SK-N-SH (cell line): ENCODE measurements at regions not wholly inside any gene's neighbourhood (a gene's known extent, or its start where the extent isn't known, plus 50 kb on each side); places are given as distances from the start of the nearest gene placed in this dataset.
A peak's percentile ranks its signal among the peaks of the same experiment; 100 is the strongest.

ENCODE experiments used
- CTCF ChIA-PET: fragments of 300-600, 350-600 bp; formaldehyde crosslinking; extraction: SDS; loops from one replicate; lab custom pipeline; 2021; lab: Yijun Ruan, JAX
- POLR2A ChIA-PET: fragments of 350-600 bp; sonication (Branson Sonifier 250); formaldehyde crosslinking; extraction: SDS; loops from one replicate; lab custom pipeline; 2020; ENCODE audit warnings: antibody characterized with exemption, inconsistent platforms; lab: Yijun Ruan, JAX
- DNase-seq: peaks from one replicate; pipeline ENCODE4 v3.0.0; 2012
- H2AFZ ChIP-seq: fragments of 200-600 bp; sonication (generic); 2 replicates; pipeline ENCODE4 v1.8.1; 2016; ENCODE audit warnings: antibody characterized with exemption, mild to moderate bottlenecking, low read depth
- H3F3A ChIP-seq: fragments of 200-600 bp; sonication (generic); replicated peaks from 2 replicates; pipeline ENCODE3; 2016; ENCODE audit warnings: antibody characterized with exemption, mild to moderate bottlenecking; ENCODE audit not compliant: insufficient read depth
- H3K27ac ChIP-seq, 2 experiments: fragments of 200-500 bp in 1 of 2; fragments of 200-600 bp in 1 of 2; sonication (Bioruptor generic) in 1 of 2; sonication (generic), shearing (Covaris generic) in 1 of 2; 2 replicates each; pipeline versions ENCODE4 v1.5.1 to v1.6.1; 2014 to 2016; ENCODE audit warnings: low read depth in 2 of 2, inconsistent platforms in 1 of 2, low read length in 1 of 2, mild to moderate bottlenecking in 1 of 2, mixed read lengths in 1 of 2
- H3K27me3 ChIP-seq: fragments of 200-600 bp; sonication (generic), shearing (Covaris generic); 2 replicates; pipeline ENCODE4 v1.6.1; 2016; ENCODE audit warnings: mixed run types; ENCODE audit not compliant: insufficient read depth
- H3K36me3 ChIP-seq, 2 experiments: fragments of 200-500 bp in 1 of 2; fragments of 200-600 bp in 1 of 2; sonication (Bioruptor generic) in 1 of 2; sonication (generic) in 1 of 2; replicated peaks in 1 of 2; 2 replicates each; pipeline versions ENCODE3 to v1.5.1; 2014 to 2016; ENCODE audit warnings: low read length in 1 of 2, mild to moderate bottlenecking in 1 of 2; ENCODE audit not compliant: insufficient read depth in 2 of 2, control insufficient read depth in 1 of 2
- H3K4me1 ChIP-seq, 2 experiments: fragments of 200-500 bp in 1 of 2; fragments of 200-600 bp in 1 of 2; sonication (Bioruptor generic) in 1 of 2; sonication (generic), shearing (Covaris generic) in 1 of 2; 2 replicates each; pipeline versions ENCODE4 v1.5.1 to v1.6.1; 2014 to 2016; ENCODE audit warnings: low read depth in 1 of 2, low read length in 1 of 2, mixed run types in 1 of 2; ENCODE audit not compliant: insufficient read depth in 2 of 2, control insufficient read depth in 1 of 2
- H3K4me2 ChIP-seq: fragments of 200-600 bp; sonication (generic), shearing (Covaris generic); 2 replicates; pipeline ENCODE4 v1.6.1; 2017; ENCODE audit warnings: mixed run types
- H3K4me3 ChIP-seq, 2 experiments: fragments of 200-500 bp in 1 of 2; fragments of 200-600 bp in 1 of 2; sonication (Bioruptor generic) in 1 of 2; sonication (generic), shearing (Covaris generic) in 1 of 2; 2 replicates each; pipeline versions ENCODE4 v1.5.1 to v1.8.1; 2014 to 2016; ENCODE audit warnings: low read depth in 2 of 2, inconsistent platforms in 1 of 2, low read length in 1 of 2, mild to moderate bottlenecking in 1 of 2, mixed read lengths in 1 of 2, moderate library complexity in 1 of 2
- H3K79me2 ChIP-seq: fragments of 200-600 bp; sonication (generic); 2 replicates; pipeline ENCODE4 v1.8.1; 2017; ENCODE audit warnings: mild to moderate bottlenecking; ENCODE audit not compliant: insufficient read depth
- H3K9ac ChIP-seq: fragments of 200-600 bp; sonication (generic); 2 replicates; pipeline ENCODE4 v1.6.1; 2017; ENCODE audit warnings: mixed run types
- H3K9me2 ChIP-seq: fragments of 200-600 bp; sonication (generic); 2 replicates; pipeline ENCODE4 v1.6.1; 2017; ENCODE audit warnings: mixed run types
- H3K9me3 ChIP-seq: fragments of 200-600 bp; sonication (generic); 2 replicates; pipeline ENCODE4 v1.6.1; 2017; ENCODE audit warnings: mixed run types, mild to moderate bottlenecking, moderate library complexity
- H4K20me1 ChIP-seq: fragments of 200-600 bp; sonication (generic); 2 replicates; pipeline ENCODE4 v1.6.1; 2017; ENCODE audit warnings: mild to moderate bottlenecking, mixed run types; ENCODE audit not compliant: insufficient read depth
- CHD2 ChIP-seq: fragments of 150-350 bp; IDR thresholded peaks from 2 replicates; pipeline ENCODE4 v1.6.1; 2018; ENCODE audit warnings: low read length; ENCODE audit not compliant: partially characterized antibody
- CTCF ChIP-seq: fragments of 200-600 bp; sonication (generic); IDR thresholded peaks from 2 replicates; pipeline ENCODE4 v1.6.1; 2017; ENCODE audit warnings: antibody characterized with exemption, mild to moderate bottlenecking, moderate library complexity
- EP300 ChIP-seq, 2 experiments: IDR thresholded peaks; 2 replicates each; pipeline versions ENCODE4 v1.4.0 to v1.6.1; 2012; ENCODE audit warnings: borderline replicate concordance in 1 of 2, low read depth in 1 of 2, low read length in 1 of 2
- EZH2phosphoT487 ChIP-seq: fragments of 200-600 bp; sonication (generic); IDR thresholded peaks from 2 replicates; pipeline ENCODE4 v1.6.1; 2017; ENCODE audit warnings: low read depth, mixed run types, mild to moderate bottlenecking, antibody characterized with exemption, moderate library complexity, borderline replicate concordance
- FOXJ3 ChIP-seq: sonication (generic); formaldehyde crosslinking; IDR thresholded peaks from 2 replicates; pipeline ENCODE4 v1.5.1; 2020; ENCODE audit warnings: mild to moderate bottlenecking, missing genetic modification reagents
- FOXM1 ChIP-seq: IDR thresholded peaks from 2 replicates; pipeline ENCODE4 v1.4.0; 2012; ENCODE audit warnings: low read depth, mild to moderate bottlenecking
- IRF3 ChIP-seq: fragments of 150-350 bp; IDR thresholded peaks from 2 replicates; pipeline ENCODE4 v1.6.1; 2016; ENCODE audit warnings: mild to moderate bottlenecking, low read depth, low read length
- MAX ChIP-seq: IDR thresholded peaks from 2 replicates; pipeline ENCODE4 v1.4.0; 2012; ENCODE audit warnings: low read depth
- MEF2A ChIP-seq: IDR thresholded peaks from 2 replicates; pipeline ENCODE4 v1.4.0; 2012; ENCODE audit warnings: low read depth, borderline replicate concordance
- NFIC ChIP-seq: IDR thresholded peaks from 2 replicates; pipeline ENCODE4 v1.4.0; 2012; ENCODE audit warnings: borderline replicate concordance
- POLR2AphosphoS5 ChIP-seq: IDR thresholded peaks from 2 replicates; pipeline ENCODE4 v1.6.1; 2012; ENCODE audit warnings: low read depth, low read length
- RAD21 ChIP-seq: IDR thresholded peaks from 2 replicates; pipeline ENCODE4 v1.6.1; 2012; ENCODE audit warnings: mild to moderate bottlenecking, low read length
- REST ChIP-seq: IDR thresholded peaks from 2 replicates; pipeline ENCODE4 v1.6.1; 2012; ENCODE audit warnings: mild to moderate bottlenecking, low read depth, low read length, moderate library complexity
- RXRA ChIP-seq: IDR thresholded peaks from 2 replicates; pipeline ENCODE4 v1.4.0; 2012; ENCODE audit warnings: low read depth, mild to moderate bottlenecking, borderline replicate concordance
- SMC3 ChIP-seq: IDR thresholded peaks from 2 replicates; pipeline ENCODE4 v1.6.1; 2012; ENCODE audit warnings: low read depth, low read length, improper control_type of control experiment
- TCF12 ChIP-seq: IDR thresholded peaks from 2 replicates; pipeline ENCODE4 v1.4.0; 2012
- TEAD4 ChIP-seq: IDR thresholded peaks from 2 replicates; pipeline ENCODE4 v1.4.0; 2012; ENCODE audit warnings: mild to moderate bottlenecking, borderline replicate concordance; ENCODE audit not compliant: insufficient read depth
- USF2 ChIP-seq: fragments of 150-350 bp; IDR thresholded peaks from 2 replicates; pipeline ENCODE4 v1.6.1; 2017; ENCODE audit warnings: antibody characterized with exemption, low read length, low read depth, borderline replicate concordance
- YY1 ChIP-seq: IDR thresholded peaks from 2 replicates; pipeline ENCODE4 v1.4.0; 2012; ENCODE audit warnings: low read depth, mild to moderate bottlenecking
- ZBTB33 ChIP-seq: IDR thresholded peaks from 2 replicates; pipeline ENCODE4 v1.4.0; 2012; ENCODE audit warnings: low read depth, borderline replicate concordance
- WGBS: methylation state at CpG from one replicate; pipeline ENCODE4 v1.1.6; 2017; ENCODE audit warnings: low lambda C conversion rate; 5-methylcytosine and 5-hydroxymethylcytosine counted together

GRCh38 chr2:234211797-234212196 lies 161.3 kb downstream of the SPP2 start:
- CTCF ChIA-PET = no interaction called here
- Histone ChIP-seq H3K9ac (no peak overlapping the region), H3K4me3 (no peak overlapping the region), H3K4me1 (no peaks in the 10 kb centered on the region), H3K9me3 (peaks cover 7% of the 10 kb centered on the region; the same call in 1 of the 2 replicates), H3K36me3 (no peaks in the 10 kb centered on the region), H3K9me2 (no peaks in the 10 kb centered on the region)
- DNase-seq = no peak
- TF ChIP-seq ZBTB33 = no peak
- no peak for TF ChIP-seq FOXM1
- TF ChIP-seq EP300 (IDR thresholded peaks at IDR 0.05; ENCODE audit: borderline replicate concordance in 1 of 2, low read depth in 1 of 2, low read length in 1 of 2) = no peak
- no peak for TF ChIP-seq MAX
- TF ChIP-seq RAD21 = no peak
- TF ChIP-seq IRF3 = no peak
- no peak for TF ChIP-seq YY1
- no peak for TF ChIP-seq EZH2phosphoT487
- TF ChIP-seq NFIC = no peak
- no peak for TF ChIP-seq CTCF
- TF ChIP-seq CHD2 = no peak
- no peak for TF ChIP-seq USF2
- no peak for TF ChIP-seq TCF12
- TF ChIP-seq REST = no peak
- TF ChIP-seq MEF2A = no peak
- TF ChIP-seq RXRA = no peak
- no peak for TF ChIP-seq SMC3
- TF ChIP-seq POLR2AphosphoS5 = no peak
- TF ChIP-seq FOXJ3 (CRISPR knock-in tag) = no peak
- no peak for TF ChIP-seq TEAD4
- TF ChIP-seq, all 33 proteins: peak for 0
- peak overlapping the region; percentile 58; the same call in 1 of the 2 replicates for H2AFZ ChIP-seq
- no peak overlapping the region for H3K4me2 ChIP-seq
- no peaks in the 10 kb centered on the region for H3F3A ChIP-seq
- H3K79me2 ChIP-seq = no peaks in the 10 kb centered on the region
- POLR2A ChIA-PET = no interaction called here
- H3K27me3 ChIP-seq = no peaks in the 10 kb centered on the region
- WGBS = 37% methylated on average over 4 of the region's 4 CpGs
- no peaks in the 10 kb centered on the region for H4K20me1 ChIP-seq
- no peak overlapping the region for H3K27ac ChIP-seq
